T-helper 1 cell treated with Interleukin-12 subunit alpha and Interleukin-12 subunit beta and Interleukin-4 antibody, amounts not matched to agents 30 μg/mL and 1 μg/mL, for 36 hours (primary cell): ENCODE measurements at regions not wholly inside any gene's neighbourhood (a gene's known extent, or its start where the extent isn't known, plus 50 kb on each side); places are given as distances from the start of the nearest gene placed in this dataset.
"Not testable (repeated sequence)": the region's sequence is repeated elsewhere in the genome, so short reads cannot be mapped to it uniquely, and the experiment has no call there.

ENCODE experiments used
- H3K27ac Mint-ChIP-seq: one replicate; pipeline ENCODE4 v1.8.0; 2021; ENCODE audit warnings: mild to moderate bottlenecking, mixed read lengths
- H3K27me3 Mint-ChIP-seq: one replicate; pipeline ENCODE4 v1.8.0; 2021; ENCODE audit warnings: low read depth, mixed read lengths
- H3K36me3 Mint-ChIP-seq: one replicate; pipeline ENCODE4 v1.8.0; 2021; ENCODE audit warnings: low read depth, mixed read lengths
- H3K4me1 Mint-ChIP-seq: one replicate; pipeline ENCODE4 v1.8.0; 2021; ENCODE audit warnings: low read depth, mixed read lengths
- H3K4me3 Mint-ChIP-seq: one replicate; pipeline ENCODE4 v1.8.0; 2021; ENCODE audit warnings: mild to moderate bottlenecking, moderate library complexity, mixed read lengths
- H3K9me3 Mint-ChIP-seq: one replicate; pipeline ENCODE4 v1.8.0; 2021; ENCODE audit warnings: mixed read lengths

DNA sequence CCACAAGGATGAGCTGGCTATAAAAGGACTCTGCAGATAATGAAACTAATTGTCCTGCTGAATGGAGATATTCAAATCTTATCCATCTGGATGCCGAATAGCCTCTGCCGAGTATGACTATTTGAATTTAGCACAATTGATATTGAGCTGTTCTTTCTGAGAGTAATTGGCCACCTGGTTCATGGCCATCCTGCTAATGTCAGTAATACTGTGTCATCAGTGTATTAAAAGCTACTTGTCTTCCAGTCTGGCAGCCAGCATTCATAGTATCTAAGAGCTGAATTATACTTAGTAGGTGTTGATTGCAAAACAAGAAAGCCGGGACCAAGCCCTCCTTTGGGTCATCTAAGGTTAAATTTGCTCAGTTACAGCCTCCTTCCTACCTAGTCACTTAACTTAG lies 310.7 kb upstream of the NCAM1 start:
- H3K36me3 Mint-ChIP-seq, result no peaks in the 10 kb centered on the region
- H3K9me3 Mint-ChIP-seq, result no peaks in the 10 kb centered on the region
- H3K27ac Mint-ChIP-seq, result no peak overlapping the region
- no peaks in the 10 kb centered on the region for H3K27me3 Mint-ChIP-seq
- no peaks in the 10 kb centered on the region for H3K4me1 Mint-ChIP-seq
- H3K4me3 Mint-ChIP-seq, result no peak overlapping the region

DNA sequence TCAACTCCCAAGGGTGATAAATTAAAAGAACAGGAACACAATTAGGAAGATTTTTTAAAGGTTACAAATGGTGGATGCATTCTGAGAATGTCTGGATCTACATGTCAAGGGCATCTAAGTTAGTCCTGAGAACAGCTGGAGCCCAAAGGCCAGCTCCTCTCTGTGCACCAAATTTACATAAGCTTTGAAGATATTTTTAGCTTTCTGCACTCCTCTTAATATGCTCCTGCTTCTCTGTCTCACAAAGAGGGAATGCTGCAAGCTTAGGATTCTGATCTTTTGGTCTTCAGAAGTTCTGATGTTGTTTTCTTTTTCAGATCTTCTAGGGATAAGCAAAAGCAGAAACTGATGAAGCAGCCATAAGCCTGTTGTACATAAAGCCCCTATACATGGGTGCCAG lies 309.8 kb upstream of the NCAM1 start:
- H3K27ac Mint-ChIP-seq, result no peak overlapping the region
- H3K9me3 Mint-ChIP-seq, result no peaks in the 10 kb centered on the region
- no peaks in the 10 kb centered on the region for H3K27me3 Mint-ChIP-seq
- H3K4me1 Mint-ChIP-seq, result no peaks in the 10 kb centered on the region
- H3K4me3 Mint-ChIP-seq, result no peak overlapping the region
- H3K36me3 Mint-ChIP-seq, result no peaks in the 10 kb centered on the region

DNA sequence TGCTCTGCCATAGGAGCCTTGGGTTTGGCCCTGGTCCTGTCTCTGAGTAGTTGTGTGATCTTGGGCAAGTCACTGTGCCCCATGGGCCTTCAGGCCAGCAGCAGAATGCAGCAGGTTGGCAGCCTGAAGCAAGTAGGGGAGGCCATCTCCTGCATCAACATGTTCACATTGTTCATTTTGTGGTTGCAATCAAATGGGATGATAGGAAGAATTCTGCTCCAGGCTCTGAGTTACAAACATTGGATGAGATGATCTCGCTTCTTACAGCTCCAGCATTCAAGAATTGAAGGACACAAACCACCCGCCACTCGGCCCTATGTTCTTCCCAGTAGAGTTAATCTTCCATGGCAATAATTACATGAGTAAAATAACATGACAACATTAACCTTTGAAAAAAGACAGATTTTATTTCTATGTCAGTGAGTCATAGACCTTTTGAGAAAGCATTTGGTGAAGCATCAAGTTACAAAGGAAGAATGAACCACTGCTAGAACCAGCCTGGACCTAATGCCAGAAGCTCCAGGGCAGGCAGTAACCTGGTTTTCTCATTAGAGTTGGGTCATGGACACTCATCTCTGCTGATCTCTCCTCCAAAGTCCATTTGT lies 308.3 kb upstream of the NCAM1 start:
- no peaks in the 10 kb centered on the region for H3K4me1 Mint-ChIP-seq
- no peaks in the 10 kb centered on the region for H3K9me3 Mint-ChIP-seq
- H3K4me3 Mint-ChIP-seq, result no peak overlapping the region
- H3K27ac Mint-ChIP-seq, result no peak overlapping the region
- H3K36me3 Mint-ChIP-seq, result no peaks in the 10 kb centered on the region
- H3K27me3 Mint-ChIP-seq, result no peaks in the 10 kb centered on the region

DNA sequence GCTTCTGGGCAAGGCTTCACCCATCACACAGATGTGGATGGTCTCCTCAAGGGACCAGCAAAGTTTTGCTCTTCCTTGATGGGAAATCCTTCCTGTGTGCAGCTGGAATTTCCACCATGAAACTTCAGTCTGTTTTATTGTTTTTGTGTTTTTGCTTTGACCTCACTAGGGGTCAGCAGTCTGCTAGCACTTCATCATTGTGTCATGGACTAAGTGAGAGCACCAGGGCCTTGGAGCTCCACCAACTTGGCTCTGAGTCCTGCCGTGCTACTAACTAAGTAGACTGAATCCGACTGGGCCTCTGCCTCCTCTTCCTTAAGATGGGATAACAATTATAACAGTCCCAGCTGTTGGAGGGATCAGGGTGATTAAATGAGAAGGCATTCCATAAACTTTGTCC lies 305.8 kb upstream of the NCAM1 start:
- H3K4me3 Mint-ChIP-seq, result no peak overlapping the region
- no peaks in the 10 kb centered on the region for H3K9me3 Mint-ChIP-seq
- no peaks in the 10 kb centered on the region for H3K36me3 Mint-ChIP-seq
- H3K27me3 Mint-ChIP-seq, result no peaks in the 10 kb centered on the region
- no peak overlapping the region for H3K27ac Mint-ChIP-seq
- no peaks in the 10 kb centered on the region for H3K4me1 Mint-ChIP-seq

DNA sequence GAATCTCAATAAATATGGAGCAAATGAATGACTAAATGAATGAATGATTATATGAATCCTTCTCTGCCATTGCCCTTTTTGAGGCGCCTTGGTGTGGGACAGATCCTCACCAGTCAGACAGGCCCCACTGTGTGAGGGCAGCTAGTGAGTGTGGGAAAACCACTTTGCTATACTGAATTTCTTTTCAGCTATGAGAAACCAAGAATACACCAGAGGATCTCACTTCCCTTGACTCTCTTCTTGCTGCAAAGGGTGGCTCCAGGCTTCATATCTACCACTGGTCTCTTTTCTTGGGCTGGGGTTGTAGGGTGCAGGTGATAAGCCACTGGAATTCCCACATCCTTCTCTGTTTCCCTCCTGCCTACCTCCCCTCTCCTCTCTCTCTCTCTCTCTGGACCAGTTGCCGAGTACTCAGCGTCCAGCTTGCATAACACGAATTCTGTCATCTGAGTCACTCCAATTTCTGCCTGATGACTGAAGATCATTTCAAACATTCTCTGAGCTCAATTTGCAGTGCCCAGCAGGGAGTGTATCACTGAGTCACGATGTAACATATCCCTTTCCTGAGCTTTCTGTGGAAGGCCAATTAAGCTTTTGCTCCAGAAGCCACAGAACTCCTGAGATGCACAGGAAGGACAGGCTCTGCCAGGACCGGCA lies 304.3 kb upstream of the NCAM1 start:
- Mint-ChIP-seq H3K36me3 (no peaks in the 10 kb centered on the region), H3K27me3 (no peaks in the 10 kb centered on the region), H3K4me3 (no peak overlapping the region), H3K27ac (no peak overlapping the region), H3K9me3 (no peaks in the 10 kb centered on the region), H3K4me1 (no peaks in the 10 kb centered on the region)

DNA sequence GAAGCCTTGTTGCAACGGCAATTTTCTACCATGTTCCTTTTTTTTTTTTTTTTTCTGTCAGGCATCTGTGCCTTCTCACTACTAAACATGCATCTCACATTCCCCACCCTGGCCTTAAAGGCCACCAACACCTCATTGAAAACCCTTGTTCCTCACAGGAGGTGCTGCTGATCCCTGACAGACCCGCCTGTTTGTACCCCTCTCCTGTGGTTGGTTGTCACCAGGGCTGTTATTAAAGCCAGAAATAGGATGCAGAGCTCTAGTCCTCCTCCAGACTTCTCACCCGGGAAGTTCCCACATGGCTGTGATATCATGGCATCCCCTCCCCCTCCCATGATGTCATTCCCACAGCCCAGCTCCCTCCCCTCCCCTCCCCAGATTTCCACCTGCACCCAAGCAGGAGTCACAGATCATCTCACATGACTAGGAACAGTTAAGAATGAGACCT lies 302.8 kb upstream of the NCAM1 start:
- H3K4me1 Mint-ChIP-seq, result no peaks in the 10 kb centered on the region
- no peaks in the 10 kb centered on the region for H3K9me3 Mint-ChIP-seq
- H3K27me3 Mint-ChIP-seq, result no peaks in the 10 kb centered on the region
- no peak overlapping the region for H3K4me3 Mint-ChIP-seq
- no peak overlapping the region for H3K27ac Mint-ChIP-seq
- no peaks in the 10 kb centered on the region for H3K36me3 Mint-ChIP-seq

DNA sequence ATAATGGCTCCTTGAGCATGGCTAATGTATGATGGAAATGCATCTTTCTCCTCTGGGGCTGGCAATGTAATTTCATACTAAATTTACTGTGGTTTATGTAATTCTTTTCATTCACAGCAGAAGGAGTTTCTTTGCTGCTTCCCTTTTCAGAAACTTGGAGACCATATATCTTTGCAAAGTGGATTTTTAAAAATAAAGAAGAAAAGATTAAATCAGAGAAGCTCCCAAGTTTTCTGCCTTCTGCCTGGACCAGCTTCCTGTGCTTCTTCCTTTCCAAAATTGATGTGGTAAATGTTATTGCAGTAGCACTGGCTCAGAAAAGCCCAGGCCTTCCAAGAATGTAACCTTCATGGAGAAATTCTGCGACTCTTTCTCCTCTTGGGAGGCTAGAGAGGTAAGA lies 300.1 kb upstream of the NCAM1 start:
- no peaks in the 10 kb centered on the region for H3K27me3 Mint-ChIP-seq
- no peaks in the 10 kb centered on the region for H3K4me1 Mint-ChIP-seq
- H3K4me3 Mint-ChIP-seq, result no peak overlapping the region
- H3K27ac Mint-ChIP-seq, result no peak overlapping the region
- H3K9me3 Mint-ChIP-seq, result no peaks in the 10 kb centered on the region
- no peaks in the 10 kb centered on the region for H3K36me3 Mint-ChIP-seq

DNA sequence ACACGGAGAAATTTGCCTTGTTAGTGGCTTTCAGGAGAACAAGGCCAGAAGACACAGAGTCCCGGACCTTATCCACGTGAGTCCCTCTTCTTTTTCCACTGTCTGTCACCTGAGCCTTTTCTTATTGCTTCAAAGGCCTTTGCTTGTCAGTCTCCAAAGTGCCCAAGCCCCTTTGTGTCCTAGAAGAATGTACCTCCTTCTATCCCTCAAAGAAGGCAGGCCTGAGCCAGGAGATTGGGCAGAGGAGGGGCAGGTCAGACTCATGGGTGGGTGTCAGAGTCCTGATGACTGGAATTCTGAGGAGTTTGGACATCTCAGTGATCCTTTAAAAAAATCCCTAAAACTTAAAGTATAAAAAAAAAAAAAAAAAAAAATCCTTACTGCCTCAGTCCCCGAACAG lies 299.6 kb upstream of the NCAM1 start:
- Mint-ChIP-seq H3K36me3 (no peaks in the 10 kb centered on the region), H3K9me3 (no peaks in the 10 kb centered on the region), H3K27ac (no peak overlapping the region), H3K4me1 (no peaks in the 10 kb centered on the region), H3K4me3 (no peak overlapping the region), H3K27me3 (no peaks in the 10 kb centered on the region)

DNA sequence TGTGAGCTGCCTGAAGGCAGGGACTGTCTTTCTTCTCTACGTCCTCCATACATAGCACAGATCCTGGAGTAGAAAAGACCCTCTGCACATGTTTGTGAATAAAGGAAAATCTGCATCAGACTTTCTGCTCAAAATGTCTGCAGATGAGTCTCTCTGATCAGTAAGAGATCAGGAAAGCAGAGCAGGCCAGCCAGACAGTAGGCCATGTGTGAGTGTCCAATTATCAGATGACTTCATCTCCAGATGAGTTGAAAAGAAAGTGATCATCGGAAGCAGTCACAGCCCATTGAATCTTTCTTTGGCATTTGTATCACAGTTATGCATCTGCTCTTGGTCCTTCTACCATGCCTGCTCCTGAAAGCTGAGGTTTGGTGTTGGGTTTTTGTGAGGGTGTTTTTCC lies 298.7 kb upstream of the NCAM1 start:
- H3K27me3 Mint-ChIP-seq, result no peaks in the 10 kb centered on the region
- H3K27ac Mint-ChIP-seq, result no peak overlapping the region
- no peaks in the 10 kb centered on the region for H3K4me1 Mint-ChIP-seq

DNA sequence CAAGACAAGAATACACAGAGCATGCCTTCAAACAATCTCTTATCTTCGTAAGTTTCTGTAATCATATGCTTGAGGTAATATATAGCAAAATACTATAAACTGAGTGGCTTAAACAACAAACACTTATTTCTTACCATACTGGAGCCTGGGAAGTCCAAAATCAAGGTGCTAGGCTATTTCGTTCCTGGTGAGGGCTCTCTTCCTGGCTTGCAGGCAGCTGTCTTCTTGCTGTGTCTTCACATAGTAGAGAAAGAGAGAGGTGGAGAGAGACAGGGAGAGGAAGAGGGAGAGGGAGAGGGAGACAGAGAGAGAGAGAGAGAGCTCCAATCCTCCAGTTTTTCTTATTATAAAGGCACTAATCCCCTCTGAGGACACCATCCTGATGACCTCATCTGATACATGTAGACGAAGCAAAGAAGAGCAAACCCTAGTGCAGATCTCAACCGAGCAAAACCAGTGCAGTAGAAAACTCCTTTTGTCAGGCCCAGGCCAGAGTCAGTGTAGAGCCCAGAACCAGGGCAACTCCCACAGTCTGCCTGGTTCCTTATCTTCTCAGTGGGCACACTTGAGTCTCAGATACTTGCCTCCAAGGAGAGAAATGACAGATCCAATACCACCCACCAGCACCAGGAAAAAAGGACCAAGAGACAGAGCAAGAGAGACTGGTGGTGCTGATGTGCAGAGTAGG lies 297.1 kb upstream of the NCAM1 start:
- no peaks in the 10 kb centered on the region for H3K4me1 Mint-ChIP-seq
- H3K36me3 Mint-ChIP-seq, result no peaks in the 10 kb centered on the region
- H3K4me3 Mint-ChIP-seq, result no peak overlapping the region
- H3K27ac Mint-ChIP-seq, result no peak overlapping the region
- no peaks in the 10 kb centered on the region for H3K9me3 Mint-ChIP-seq
- H3K27me3 Mint-ChIP-seq, result no peaks in the 10 kb centered on the region

More for the DNA sequence above, 298.7 kb upstream of the NCAM1 start:
- Mint-ChIP-seq H3K4me3 (no peak overlapping the region), H3K9me3 (no peaks in the 10 kb centered on the region), H3K36me3 (no peaks in the 10 kb centered on the region)

DNA sequence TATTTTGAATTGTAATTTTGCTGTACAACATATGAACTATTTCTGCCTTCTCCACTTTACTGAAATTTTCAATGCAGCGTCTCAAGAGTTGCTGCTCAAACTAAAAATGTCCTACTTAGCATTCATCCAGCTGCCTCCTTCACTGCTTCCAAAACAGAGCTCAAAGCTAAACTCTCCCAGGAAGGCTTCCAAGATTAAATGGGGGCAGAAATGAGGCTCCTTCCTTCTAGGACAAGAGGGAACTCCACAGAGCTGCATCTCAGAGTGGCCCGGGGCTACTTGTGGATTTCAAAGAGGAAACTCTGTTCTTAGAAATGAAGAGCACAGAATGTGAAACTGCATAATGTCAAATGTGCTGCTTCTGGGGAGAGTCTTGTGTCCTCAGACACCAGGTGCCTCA lies 295.9 kb upstream of the NCAM1 start:
- H3K9me3 Mint-ChIP-seq, result no peaks in the 10 kb centered on the region
- H3K4me1 Mint-ChIP-seq, result no peaks in the 10 kb centered on the region
- no peaks in the 10 kb centered on the region for H3K36me3 Mint-ChIP-seq
- no peak overlapping the region for H3K4me3 Mint-ChIP-seq
- no peak overlapping the region for H3K27ac Mint-ChIP-seq
- H3K27me3 Mint-ChIP-seq, result no peaks in the 10 kb centered on the region

DNA sequence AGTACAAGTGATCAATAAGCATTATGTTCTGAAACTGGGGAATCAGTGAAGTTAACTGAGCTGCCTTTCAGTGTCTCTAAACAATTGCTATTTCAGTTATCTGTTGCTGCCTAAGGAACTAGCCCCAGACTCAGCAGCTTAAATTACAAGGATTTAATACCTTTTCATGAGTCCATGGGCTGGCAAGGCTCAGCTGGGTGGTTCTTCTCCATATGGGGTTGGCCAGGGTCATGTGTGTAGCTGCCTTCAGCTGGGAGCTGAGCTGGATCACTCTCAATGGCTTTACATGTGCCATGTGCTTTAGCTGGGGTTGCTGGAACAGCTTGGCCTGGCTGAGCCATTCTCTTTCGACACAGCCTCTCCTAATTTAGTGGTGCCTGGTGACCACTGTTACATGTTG lies 295.0 kb upstream of the NCAM1 start:
- no peaks in the 10 kb centered on the region for H3K9me3 Mint-ChIP-seq
- no peaks in the 10 kb centered on the region for H3K4me1 Mint-ChIP-seq
- H3K27ac Mint-ChIP-seq, result no peak overlapping the region
- H3K4me3 Mint-ChIP-seq, result no peak overlapping the region
- no peaks in the 10 kb centered on the region for H3K27me3 Mint-ChIP-seq
- no peaks in the 10 kb centered on the region for H3K36me3 Mint-ChIP-seq

DNA sequence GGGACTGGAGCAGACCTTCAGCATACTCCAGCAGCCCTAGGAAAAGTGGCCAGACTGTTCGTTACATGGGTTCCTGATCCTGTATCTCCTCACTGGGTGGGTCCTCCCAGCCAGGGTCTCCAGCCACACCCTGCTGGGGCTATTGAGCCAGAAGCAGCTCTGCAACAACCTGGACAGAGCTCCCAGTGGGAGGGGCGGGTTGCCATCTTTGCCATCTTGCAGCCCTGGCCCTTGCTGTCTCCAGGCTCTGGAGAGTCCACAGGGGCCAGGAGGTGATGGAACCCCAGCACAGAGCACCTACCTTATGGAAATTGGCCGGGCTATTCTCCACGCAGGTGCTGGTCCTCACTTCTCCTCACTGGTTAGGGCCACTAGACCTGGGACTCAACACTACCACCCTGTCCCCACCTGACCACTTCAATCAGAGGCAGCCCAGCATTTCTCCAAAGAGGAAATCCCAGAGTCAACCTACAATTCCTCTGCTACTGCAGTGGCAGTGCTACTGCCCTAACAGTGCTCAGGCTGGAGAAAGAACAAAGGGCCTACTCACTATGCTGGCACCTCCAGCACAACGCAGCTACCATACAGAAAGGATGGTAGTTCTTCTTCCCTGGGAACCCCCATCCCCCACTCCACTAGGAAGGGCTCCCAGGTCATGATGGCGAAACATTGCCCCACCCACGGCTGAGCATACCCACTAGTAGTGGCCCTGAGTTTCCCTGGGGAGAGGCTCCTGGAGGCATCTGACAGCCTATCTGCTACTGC lies 290.2 kb upstream of the NCAM1 start:
- Mint-ChIP-seq H3K9me3 (no peaks in the 10 kb centered on the region), H3K27ac (no peak overlapping the region), H3K36me3 (no peaks in the 10 kb centered on the region), H3K4me3 (no peak overlapping the region), H3K27me3 (peaks cover 5% of the 10 kb centered on the region), H3K4me1 (no peaks in the 10 kb centered on the region)

DNA sequence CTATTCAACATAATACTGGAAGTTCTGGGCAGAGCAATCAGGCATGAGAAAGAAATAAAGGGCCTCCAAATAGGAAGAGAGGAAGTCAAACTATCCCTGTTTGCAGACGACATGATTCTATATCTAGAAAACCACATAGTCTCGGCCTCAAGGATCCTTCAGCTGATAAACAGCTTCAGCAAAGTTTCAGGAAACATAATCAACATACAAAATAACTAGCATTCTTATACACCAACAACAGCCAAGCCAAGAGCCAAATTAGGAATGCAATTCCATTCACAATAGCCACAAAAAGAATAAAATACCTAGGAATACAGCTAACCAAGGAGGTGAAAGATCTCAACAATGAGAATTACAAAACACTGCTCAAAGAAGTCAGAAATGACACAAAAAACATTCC lies 287.8 kb upstream of the NCAM1 start:
- H3K4me3 Mint-ChIP-seq, H3K36me3 Mint-ChIP-seq, H3K27me3 Mint-ChIP-seq, H3K27ac Mint-ChIP-seq, H3K9me3 Mint-ChIP-seq, H3K4me1 Mint-ChIP-seq: not testable (repeated sequence)

DNA sequence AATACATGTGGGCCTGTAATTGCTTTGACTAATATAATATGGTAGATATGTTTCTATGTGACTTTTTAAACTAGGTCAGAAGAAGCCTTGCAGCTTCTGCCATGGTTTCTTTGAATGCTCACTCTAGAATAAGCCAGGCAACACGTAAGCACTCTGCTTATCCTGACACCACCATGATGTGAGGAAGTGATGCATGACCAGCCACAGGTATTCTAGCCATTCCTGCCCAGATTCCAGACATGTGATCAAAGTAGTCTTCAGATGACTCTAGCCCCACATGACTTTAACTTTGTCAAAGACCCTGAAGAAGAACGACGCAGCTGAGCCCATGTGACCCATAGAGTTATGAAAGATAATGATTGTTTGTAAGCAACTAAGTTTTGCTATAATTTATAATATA lies 276.1 kb upstream of the NCAM1 start:
- Mint-ChIP-seq H3K36me3 (no peaks in the 10 kb centered on the region), H3K9me3 (peaks cover 3% of the 10 kb centered on the region), H3K4me3 (no peak overlapping the region), H3K27ac (no peak overlapping the region), H3K4me1 (no peaks in the 10 kb centered on the region), H3K27me3 (no peaks in the 10 kb centered on the region)
